HG03039 (cell line): ENCODE measurements at regions not wholly inside any gene's neighbourhood (a gene's known extent, or its start where the extent isn't known, plus 50 kb on each side); places are given as distances from the start of the nearest gene placed in this dataset.
"Not testable (repeated sequence)": the region's sequence is repeated elsewhere in the genome, so short reads cannot be mapped to it uniquely, and the experiment has no call there.

Experiments
- ATAC-seq: cut with Tn5 transposase; IDR thresholded peaks from one replicate; pipeline ENCODE4 v1.9.1; 2021; ENCODE audit warnings: mild to moderate bottlenecking, moderate library complexity; ENCODE audit not compliant: unreplicated experiment

DNA sequence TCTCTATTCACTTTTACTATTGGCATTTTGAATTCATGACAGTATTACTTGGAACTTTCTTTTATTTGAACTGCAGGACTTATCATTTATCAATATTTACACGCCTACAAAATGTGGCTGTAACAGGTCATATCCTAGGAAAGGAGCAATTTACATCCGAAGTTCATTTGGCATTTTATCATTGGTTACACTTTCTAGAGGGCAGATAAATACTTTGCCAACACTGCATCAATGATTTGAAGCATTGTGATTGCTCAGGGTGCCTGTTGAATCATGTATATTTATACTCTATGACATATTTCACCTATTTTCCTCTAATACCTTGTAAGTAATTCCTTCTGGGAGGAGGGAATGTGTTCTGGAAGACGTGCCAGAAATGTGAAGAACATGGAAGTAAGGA lies 136.7 kb downstream of the MID1IP1 start:
- ATAC-seq: no peak

DNA sequence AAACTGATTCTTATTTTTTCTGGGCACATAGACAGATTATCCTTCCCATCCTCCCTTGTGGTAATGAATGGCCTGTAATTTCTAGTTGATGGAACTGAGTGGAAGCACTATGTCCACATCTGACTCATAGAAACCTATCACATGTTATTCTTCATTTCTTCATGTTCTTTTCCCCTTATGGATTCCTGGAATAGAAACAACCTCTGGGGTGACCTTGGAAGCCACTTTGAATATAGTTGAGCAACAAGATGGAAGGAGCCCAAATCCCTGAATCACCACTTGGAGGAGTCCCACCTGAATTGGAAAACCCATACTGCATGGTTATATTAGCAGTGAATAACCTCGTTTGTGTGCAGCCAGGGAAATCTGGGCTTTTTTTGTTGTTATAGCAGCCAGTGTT lies 137.8 kb downstream of the MID1IP1 start:
- no peak for ATAC-seq

DNA sequence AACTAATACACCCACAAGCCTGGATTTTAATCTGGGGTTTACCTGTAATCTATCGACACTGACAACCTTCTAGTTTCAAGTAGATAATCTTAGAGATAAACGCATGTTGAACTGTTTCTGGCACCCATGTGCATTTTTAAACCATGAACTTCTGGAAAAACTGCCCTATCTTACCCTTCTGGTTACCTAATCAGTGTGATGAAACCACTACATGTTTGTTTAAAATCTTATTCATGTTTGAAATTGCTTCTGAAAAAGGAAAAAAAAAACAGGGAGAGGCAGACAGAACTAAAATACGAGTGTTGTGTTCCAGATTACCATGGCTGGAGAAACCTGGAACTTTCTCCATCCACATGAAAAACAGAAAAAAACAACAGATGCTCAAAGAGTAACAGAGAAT lies 139.3 kb downstream of the MID1IP1 start:
- ATAC-seq: no peak

DNA sequence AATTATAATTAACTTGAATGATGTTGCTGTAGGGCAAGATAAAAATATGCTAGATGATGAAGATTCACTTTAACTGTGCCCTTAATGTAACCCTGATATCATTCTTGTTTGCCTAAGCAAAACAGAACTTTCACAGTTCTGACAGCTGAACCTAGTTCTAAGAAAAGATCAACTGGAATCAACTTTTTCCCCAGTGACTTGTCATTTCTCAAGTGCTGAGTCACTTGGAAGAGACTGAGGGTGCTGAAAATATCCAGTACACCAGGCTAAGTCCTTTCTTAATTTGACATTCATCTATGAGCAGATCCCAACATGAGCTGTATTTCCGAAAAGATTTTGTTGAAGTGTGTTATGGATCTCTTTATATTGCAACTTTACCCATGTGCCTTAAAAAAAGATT lies 140.4 kb downstream of the MID1IP1 start:
- ATAC-seq: no peak

DNA sequence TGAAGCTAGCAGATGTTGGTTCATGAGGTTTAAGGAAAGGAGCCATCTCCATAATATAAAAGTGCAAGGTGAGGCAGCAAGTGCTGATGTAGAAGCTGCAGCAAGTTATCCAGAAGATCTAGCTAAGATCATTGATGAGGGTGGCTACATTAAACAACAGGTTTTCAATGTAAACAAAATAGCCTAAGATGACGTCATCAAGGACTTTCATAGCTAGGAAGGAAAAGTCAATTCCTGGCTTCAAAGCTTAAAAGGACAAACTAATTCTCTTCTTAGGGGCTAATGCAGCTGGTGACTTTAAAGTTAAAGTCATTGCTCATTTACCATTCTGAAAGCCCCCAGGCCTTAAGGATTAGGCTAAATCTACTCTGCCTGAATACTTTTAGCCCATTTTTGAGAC lies 141.9 kb downstream of the MID1IP1 start:
- no peak for ATAC-seq

DNA sequence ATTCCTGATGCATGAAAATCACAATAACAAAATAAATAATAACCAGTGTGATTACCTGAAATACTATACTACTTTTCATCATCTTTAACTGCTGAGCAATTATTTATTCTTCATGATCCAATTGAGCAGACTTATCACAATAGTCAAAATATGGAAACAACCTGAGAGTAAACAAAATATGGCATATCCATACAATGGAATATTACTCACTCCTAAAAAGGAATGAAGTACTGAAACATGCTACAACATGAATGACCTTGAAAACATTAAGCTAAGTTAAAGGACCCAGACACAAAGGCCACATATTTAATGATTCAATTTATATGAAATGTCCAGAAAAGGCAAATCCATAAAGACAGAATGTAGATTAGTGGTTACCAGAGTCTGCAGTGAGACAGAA lies 146.8 kb downstream of the MID1IP1 start:
- no peak for ATAC-seq

DNA sequence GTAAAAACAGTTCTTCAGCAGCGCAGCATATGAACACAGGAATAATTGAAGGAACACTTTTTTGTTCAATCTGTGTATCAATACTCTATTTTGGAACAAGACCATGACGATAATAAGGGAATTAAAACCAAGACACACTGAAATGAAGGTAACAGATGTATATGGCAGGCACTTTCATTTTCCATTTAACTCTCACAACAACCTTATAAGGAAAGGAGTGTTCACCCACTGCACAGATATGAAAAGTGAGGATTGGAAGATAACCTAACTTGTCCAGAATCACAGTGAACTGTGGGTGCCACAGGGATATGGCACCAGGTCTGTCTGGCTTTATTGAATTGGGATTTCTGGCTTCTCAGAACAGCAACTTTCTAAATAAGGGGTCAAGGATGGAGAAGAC lies 153.3 kb downstream of the MID1IP1 start:
- ATAC-seq: no peak

DNA sequence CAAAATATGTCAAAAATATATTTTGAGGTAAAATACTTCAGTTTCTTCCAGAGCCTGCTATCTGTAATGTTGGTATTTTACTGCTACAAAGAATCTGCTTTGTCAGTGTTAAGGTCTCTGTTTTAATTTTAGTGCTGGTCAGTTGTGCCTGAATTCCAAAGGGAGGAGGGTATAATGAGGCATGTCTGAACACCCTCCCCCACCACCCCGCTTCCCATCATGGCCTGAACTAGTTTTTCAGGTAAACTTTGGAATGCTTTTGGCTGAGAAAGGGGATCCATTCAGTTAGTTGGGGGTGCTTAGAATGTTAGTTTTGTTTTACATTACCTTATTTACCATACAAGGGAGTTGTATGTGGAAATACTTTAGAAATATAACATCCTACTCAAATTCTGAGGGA lies 158.5 kb downstream of the MID1IP1 start:
- no peak for ATAC-seq

DNA sequence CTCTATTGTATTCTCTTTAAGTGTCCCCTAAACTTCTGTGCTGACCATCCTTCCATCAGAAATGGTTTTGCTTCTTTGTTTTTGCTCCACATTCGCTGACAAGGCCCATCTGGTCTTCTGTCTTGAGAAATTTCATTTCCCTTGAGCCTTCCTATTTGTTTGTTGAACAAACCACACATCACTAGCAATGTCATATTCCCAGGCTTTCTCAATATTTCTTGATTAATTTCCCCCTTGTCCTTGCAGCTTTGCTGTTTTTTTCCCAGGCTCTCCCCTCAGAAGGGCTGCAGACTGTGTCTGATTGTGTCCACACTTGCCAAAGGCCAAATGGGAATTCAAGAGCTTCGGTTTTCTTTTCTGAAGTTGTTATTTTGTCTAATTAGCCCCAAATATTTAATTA lies 158.9 kb downstream of the MID1IP1 start:
- no peak for ATAC-seq

DNA sequence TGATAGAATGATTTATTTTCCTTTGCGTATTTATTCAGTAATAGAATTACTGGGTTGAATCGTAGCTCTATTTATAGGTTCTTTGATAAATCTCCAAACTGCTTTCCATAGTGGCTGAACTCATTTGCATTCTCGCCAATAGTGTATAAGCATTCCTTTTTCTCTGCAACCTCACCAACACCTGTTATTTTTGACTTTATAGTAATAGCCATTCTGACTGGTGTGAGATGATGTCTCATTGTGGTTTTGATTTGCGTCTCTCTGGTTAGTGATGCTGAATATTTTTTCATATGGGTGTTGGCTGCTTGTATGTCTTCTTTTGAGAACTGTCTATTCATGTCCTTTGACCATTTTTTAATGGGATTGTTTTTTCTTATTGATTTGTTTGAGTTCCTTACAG lies 160.7 kb downstream of the MID1IP1 start:
- no peak for ATAC-seq

DNA sequence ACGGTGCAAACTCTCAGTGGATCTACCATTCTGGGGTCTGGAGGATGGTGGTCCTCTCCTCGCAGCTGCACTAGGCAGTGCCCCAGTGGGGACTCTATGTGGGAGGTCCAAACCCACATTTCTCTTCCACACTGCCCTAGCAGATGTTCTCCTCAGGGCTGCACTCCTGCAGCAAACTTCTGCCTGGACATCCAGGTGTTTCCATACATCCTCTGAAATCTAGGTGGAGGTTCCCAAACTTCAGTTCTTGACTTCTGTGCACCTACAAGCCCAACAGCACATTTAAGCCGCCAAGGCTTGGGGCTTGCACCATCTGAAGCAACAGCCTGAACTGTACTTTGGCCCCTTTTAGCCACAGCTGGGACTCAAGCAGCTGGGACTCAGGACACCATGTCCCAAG lies 162.0 kb downstream of the MID1IP1 start:
- ATAC-seq: not testable (repeated sequence)

DNA sequence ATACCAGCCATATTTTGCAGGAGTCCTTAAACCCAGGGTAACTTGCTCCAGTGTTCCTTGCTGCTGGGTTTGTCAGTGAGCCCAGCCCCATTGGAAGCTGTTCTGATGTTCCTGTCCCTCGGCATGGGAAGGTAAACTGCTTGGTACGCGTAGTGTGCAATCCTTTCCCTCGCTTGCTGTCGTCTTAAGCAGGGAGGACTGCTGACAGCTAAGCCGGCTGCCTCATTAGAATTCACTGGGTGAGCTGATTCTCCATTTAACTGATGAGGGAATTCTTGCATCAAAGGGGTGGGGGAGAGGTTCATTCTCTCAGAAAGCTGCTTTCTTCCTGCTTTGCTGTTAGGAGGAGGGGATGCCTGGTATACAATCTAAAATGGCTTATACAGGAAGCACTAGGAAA lies 164.6 kb downstream of the MID1IP1 start:
- no peak for ATAC-seq

DNA sequence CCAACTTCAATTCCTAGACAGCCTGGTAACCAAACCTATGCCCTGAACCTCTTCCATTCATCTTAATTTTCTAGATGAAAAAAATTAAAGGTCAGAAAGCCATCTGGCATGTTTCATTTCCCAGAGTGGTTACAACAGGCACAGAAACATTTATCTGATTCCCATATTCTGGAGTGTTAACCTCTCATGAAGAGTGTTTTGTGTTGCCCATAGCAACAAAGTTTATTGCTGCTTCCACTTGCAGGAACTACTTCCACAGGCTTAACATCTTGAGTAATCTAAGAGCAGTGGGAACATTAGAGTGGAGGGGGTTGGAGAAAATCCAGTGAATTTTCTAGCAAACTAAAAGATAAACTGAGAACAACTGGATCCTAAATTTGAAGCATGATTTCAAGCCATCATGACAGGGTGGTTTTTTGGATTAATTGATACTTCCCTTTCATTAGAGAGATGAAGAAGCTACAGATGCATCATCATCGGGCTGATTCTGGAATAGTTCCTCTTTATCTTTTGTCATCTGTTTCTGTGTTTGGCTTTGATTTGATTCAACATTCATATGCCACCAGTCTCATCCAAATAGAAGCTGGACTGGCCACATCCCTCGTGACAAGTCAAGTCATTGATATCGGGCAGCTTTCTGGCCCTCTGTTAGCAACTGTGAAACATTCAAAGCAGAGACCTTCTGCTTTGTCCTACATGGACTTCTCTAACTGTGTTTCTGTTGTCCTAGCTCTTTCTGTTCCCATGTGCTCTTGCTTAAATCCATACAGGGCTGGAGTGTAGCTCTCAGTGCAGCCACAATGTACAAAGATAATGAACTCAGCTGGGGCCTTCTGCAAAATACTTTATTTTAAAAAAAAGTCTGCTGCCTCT lies 167.3 kb downstream of the MID1IP1 start:
- no peak for ATAC-seq

DNA sequence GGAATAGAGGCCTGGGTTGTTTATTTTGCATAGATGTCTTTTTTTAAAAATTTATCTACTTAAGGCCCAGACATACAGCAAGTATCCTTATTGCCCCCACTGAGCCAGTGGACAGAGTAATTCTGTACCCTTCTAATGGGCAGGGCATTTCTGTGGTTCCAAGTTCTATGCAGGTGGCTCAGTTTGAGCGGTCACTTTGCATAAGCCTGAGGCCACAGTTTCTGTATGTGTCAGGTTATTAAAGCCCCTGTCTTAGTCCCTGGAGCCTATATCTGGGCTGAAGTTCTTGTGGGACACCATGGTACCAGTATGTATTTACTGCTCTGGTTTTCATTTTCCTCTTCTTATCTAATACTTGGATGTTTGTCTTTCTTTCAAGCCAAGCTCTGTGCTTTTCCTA lies 168.8 kb downstream of the MID1IP1 start:
- peak; percentile 68 for ATAC-seq

DNA sequence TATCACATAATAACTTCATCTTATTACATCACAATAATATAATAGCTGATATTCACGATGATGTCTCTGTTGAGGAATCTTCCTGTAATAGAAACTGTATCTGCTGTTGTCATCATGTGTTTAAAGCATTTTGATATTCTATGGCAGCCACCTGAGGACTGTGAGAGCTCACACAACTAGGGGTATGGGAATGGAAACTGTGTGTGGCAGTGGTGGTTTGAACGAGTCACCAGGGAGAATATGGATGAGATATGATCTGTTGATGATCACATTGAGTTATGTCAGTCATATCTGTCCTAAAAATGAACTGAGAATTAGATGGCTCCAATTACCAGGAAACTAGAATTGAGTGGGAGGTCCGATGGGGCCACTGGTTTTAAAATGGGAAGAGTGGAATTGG lies 169.6 kb downstream of the MID1IP1 start:
- ATAC-seq: no peak

DNA sequence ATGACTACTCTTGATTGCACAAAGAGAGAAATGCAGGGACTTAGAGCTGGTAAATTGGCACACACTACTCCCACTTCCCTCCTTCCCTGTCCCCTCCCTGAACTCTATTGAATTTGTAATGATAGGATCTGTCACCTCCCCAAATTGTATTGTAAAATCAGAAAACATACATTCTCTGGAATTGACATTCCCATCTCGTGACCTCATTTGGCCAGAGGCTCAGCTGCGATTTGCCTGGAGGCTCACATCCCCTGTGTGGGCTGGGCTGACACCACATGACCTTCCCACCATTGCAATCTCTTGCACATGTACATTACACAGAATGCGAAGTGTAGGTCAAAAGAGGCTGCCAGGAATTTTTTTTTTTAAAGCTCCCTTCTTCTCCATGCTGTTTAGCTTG lies 172.1 kb downstream of the MID1IP1 start:
- ATAC-seq: no peak

DNA sequence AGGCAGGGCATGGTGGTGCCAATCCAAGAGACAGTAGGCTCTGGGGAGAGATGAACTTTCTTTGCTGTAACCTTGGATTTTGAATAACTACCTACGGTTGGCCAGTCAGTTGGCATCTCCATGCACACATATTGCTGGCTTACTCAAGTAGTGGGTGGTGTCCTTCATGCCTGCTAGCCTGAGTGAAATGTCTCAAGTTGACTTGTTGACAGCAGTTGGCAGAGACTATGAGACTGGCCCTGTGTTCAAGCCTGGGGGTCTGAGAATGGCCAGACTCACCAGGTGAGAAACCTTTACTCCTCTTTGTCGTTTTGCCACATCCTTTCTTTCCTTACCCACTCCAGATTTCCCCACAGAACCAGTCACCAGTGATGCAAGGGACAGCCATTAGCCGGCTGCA lies 173.3 kb downstream of the MID1IP1 start:
- ATAC-seq: no peak

DNA sequence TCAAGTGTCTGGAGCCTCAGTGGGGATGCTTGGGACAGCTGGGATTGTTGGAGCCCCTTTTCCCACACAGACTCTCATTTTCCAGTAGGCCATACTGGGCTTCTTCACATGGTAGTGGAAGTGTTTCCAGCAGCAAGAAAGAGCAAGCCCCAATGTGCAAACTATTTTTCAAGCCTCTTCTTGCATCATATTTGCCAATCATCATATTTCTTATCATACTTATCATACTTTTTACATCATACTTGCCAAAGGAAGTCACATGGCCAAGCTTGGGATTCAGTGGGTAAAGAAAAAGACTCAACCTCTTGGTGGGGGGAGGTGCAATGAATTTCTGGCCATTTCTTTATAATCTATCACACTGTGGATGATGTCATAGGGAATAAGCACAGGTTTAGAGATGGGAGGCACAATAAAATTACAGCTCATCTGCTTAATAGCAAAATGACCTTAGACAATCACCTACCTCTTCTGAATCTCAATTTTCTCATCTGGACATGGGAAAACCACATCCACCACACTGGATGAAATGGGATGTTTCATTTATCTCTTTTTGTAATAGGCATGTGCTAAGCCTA lies 174.2 kb downstream of the MID1IP1 start:
- ATAC-seq: no peak

DNA sequence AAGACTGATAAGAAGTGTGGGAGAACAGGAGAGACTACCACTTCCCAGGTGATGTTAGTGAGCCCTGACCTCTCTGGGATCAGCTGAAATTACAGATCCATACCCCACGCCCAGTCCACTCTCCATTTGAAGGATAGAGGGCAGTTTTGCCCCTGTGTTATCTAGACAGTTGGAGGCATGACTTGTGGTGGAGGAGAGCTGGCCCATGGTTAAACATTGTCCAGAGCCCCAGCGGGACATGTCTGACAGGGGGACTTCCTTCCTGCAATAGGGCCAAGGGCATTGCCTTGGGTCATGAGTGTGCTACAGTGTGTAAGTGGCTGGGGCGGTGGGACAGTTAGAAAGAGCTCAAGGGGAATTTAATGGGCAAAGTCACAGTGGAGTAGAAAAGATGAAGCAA lies 181.1 kb downstream of the MID1IP1 start:
- no peak for ATAC-seq

DNA sequence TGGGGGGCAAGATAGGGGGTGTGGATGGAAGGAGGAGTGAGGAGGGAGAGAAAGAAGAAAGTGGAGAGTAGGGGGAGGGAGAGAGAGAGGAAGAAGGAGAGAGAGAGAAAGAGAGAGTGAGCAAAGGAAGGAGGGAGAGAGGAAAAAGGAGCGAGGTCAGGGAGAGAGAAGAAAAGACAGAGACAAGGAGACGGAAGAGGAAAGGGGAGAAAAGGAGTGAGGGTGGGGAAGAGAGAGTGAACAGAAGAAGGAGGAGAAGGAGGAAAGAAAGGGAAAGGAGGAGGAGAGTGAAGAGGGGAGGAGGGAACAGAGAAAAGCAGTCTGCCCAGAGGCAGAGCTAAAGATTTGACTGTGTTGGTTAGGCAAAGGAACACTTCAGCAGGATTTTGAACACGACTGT lies 181.6 kb downstream of the MID1IP1 start:
- ATAC-seq: no peak

DNA sequence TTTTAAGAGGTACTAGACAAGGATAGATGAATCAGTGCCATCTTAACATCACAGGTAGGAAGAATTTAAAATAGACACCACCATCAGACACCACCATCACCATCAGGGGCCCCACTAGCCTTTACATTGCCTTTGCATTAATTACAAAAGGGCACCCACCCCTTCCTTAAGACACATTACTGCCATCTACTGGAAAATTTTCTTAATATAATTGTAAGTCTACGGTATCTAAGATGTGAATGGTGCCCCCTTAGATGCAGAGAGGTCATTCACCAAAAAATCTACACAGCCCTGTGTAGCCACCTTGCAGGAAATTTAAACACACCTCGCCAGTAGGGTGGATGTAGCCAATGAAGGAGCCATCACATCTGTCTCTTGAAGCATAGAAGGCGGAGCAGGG lies 184.1 kb downstream of the MID1IP1 start:
- ATAC-seq: no peak

DNA sequence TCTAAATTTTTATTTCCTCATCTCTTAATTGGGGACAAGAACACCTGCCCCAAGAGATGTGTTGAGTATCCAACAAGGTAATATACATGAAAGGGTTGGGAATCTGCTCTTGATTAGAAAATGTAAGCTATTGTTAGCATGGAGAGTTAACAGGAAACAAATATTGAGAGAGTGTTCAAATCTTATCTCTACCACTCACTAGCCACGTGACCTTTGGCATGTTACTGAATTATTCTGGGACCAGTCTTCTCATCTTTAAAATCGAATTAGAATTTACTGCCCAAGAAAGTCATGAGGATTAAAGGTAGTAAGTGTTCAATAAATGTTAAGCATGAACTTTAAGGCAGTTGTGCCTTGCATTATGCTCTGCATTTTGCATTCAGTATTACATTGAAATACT lies 184.7 kb downstream of the MID1IP1 start:
- ATAC-seq: no peak

DNA sequence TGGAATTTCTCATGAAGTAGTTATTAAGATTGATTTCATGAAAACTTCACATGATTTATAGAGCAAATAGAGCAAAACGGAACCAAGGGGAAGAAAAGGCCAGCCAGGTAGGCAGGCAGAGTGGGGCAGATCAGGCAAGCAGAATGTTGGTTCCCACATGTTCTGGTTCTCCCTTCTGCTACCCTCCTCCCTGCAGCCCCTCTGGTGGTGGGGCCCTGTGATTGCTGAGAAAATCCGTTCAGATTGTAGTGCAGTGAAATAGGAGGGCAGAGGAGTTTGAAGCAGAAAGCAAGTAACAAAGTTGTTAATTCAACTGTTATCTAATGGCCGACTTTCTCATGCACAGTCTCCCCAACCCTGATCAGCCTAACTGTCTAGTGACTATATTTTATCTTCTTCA lies 185.3 kb downstream of the MID1IP1 start:
- ATAC-seq: no peak
